Loucy (cell line): ENCODE measurements at regions not wholly inside any gene's neighbourhood (a gene's known extent, or its start where the extent isn't known, plus 50 kb on each side); places are given as distances from the start of the nearest gene placed in this dataset.
"Not testable (repeated sequence)": the region's sequence is repeated elsewhere in the genome, so short reads cannot be mapped to it uniquely, and the experiment has no call there.

Experiments
- H2AFZ ChIP-seq: fragments of 200-600 bp; sonication (generic); 2 replicates; pipeline ENCODE4 v1.6.0; 2016; ENCODE audit warnings: antibody characterized with exemption, mild to moderate bottlenecking, low read length, moderate library complexity
- H3F3A ChIP-seq: fragments of 200-600 bp; 2 replicates; pipeline ENCODE4 v1.6.0; 2016; ENCODE audit warnings: antibody characterized with exemption, low read depth, mild to moderate bottlenecking
- H3K27me3 ChIP-seq: fragments of 200-600 bp; sonication (generic); 2 replicates; pipeline ENCODE4 v1.6.1; 2014; ENCODE audit warnings: low read length, mild to moderate bottlenecking; ENCODE audit not compliant: insufficient read depth, poor library complexity, severe bottlenecking
- H3K36me3 ChIP-seq: fragments of 200-600 bp; sonication (generic); 2 replicates; pipeline ENCODE4 v1.6.1; 2016; ENCODE audit warnings: low read length; ENCODE audit not compliant: insufficient read depth
- H3K4me1 ChIP-seq: fragments of 200-600 bp; sonication (generic); 2 replicates; pipeline ENCODE4 v1.5.1; 2014; ENCODE audit warnings: low read length, mild to moderate bottlenecking; ENCODE audit not compliant: insufficient read depth, poor library complexity, severe bottlenecking
- H3K4me2 ChIP-seq: fragments of 200-600 bp; sonication (generic); 2 replicates; pipeline ENCODE4 v1.6.0; 2014; ENCODE audit warnings: antibody characterized with exemption, low read length, low read depth, mild to moderate bottlenecking; ENCODE audit not compliant: poor library complexity, severe bottlenecking
- H3K4me3 ChIP-seq: fragments of 200-600 bp; sonication (generic); 2 replicates; pipeline ENCODE4 v1.5.1; 2014; ENCODE audit warnings: low read length, mild to moderate bottlenecking, mixed read lengths; ENCODE audit not compliant: poor library complexity, severe bottlenecking
- H3K79me2 ChIP-seq: fragments of 200-600 bp; sonication (generic); 2 replicates; pipeline ENCODE4 v1.6.1; 2014; ENCODE audit warnings: low read length; ENCODE audit not compliant: insufficient read depth
- H3K9ac ChIP-seq: fragments of 200-600 bp; sonication (generic); 2 replicates; pipeline ENCODE4 v1.6.0; 2014; ENCODE audit warnings: mild to moderate bottlenecking, low read depth, low read length, moderate library complexity; ENCODE audit not compliant: poor library complexity, severe bottlenecking
- H3K9me2 ChIP-seq: fragments of 200-600 bp; sonication (generic); replicated peaks from 2 replicates; pipeline ENCODE4 v1.6.1; 2016; ENCODE audit warnings: low read depth, low read length, mixed read lengths
- H3K9me3 ChIP-seq: fragments of 200-600 bp; sonication (generic); 2 replicates; pipeline ENCODE4 v1.6.1; 2014; ENCODE audit warnings: mild to moderate bottlenecking, antibody characterized with exemption, low read length, low read depth; ENCODE audit not compliant: insufficient read depth
- H4K20me1 ChIP-seq: fragments of 200-600 bp; sonication (generic); 2 replicates; pipeline ENCODE4 v1.6.0; 2014; ENCODE audit warnings: antibody characterized with exemption, low read length, mild to moderate bottlenecking; ENCODE audit not compliant: insufficient read depth, poor library complexity, severe bottlenecking
- CTCF ChIP-seq: fragments of 200-600 bp; sonication (generic); conservative IDR thresholded peaks from 2 replicates; pipeline ENCODE4 v1.5.1; 2014; ENCODE audit warnings: mild to moderate bottlenecking, antibody characterized with exemption, low read length
- EZH2phosphoT487 ChIP-seq: fragments of 200-600 bp; IDR thresholded peaks from 2 replicates; pipeline ENCODE4 v1.6.1; 2018; ENCODE audit warnings: antibody characterized with exemption, mild to moderate bottlenecking, moderate library complexity, borderline replicate concordance

- no peak overlapping the region for H3K4me2 ChIP-seq
- no peaks in the 10 kb centered on the region for H3K9me2 ChIP-seq
- H3F3A ChIP-seq, result no peaks in the 10 kb centered on the region
- no peaks in the 10 kb centered on the region for H4K20me1 ChIP-seq
- no peaks in the 10 kb centered on the region for H3K36me3 ChIP-seq
- no peaks in the 10 kb centered on the region for H3K9me3 ChIP-seq
- no peak for TF ChIP-seq EZH2phosphoT487
- TF ChIP-seq CTCF, result no peak
- no peak overlapping the region for H3K4me3 ChIP-seq
- no peak overlapping the region for H2AFZ ChIP-seq
- H3K9ac ChIP-seq, result no peak overlapping the region
- H3K4me1 ChIP-seq, result no peaks in the 10 kb centered on the region
- no peaks in the 10 kb centered on the region for H3K27me3 ChIP-seq
- H3K79me2 ChIP-seq, result no peaks in the 10 kb centered on the region
Measured at GRCh38 chr17:22221344-22221743, 529.0 kb downstream of the KCNJ18 start.

DNA sequence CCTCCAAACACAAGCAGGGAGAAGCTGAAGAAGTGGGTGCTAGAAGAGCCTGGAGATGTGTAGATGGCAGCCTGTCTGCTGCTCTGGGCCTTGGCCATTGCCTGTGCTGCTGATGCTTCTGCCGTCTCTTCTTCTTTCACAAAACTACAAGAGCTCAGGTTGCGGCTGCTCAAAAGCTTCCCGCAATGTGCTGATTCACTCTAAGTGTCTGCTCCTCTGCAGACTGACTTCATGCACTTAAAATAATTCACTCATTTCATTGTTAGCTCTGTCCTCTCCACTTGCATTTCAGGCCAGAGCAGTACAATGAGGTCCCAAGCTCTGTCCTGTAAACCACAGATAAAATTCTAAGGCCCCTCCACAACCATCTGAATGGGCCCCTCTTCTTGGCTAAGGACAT is 534.2 kb downstream of the KCNJ18 start:
- H3K4me2 ChIP-seq, H3K4me1 ChIP-seq, H2AFZ ChIP-seq, H3K4me3 ChIP-seq, H3F3A ChIP-seq, H3K36me3 ChIP-seq, H3K9me3 ChIP-seq, H3K9ac ChIP-seq, H3K27me3 ChIP-seq, H4K20me1 ChIP-seq, H3K79me2 ChIP-seq, H3K9me2 ChIP-seq: not testable (repeated sequence)

GRCh38 chr17:22226932-22227331 is 534.6 kb downstream of the KCNJ18 start:
- not testable (repeated sequence) for H3K4me3 ChIP-seq, H3K4me2 ChIP-seq, H3K27me3 ChIP-seq, H3K36me3 ChIP-seq, H3K79me2 ChIP-seq, H3K4me1 ChIP-seq, H3K9ac ChIP-seq, H3K9me2 ChIP-seq, H3F3A ChIP-seq, H2AFZ ChIP-seq, H4K20me1 ChIP-seq, H3K9me3 ChIP-seq

GRCh38 chr17:22227699-22228553 is 535.6 kb downstream of the KCNJ18 start:
- not testable (repeated sequence) for H3K9me3 ChIP-seq, H3K4me2 ChIP-seq, H3K79me2 ChIP-seq, H3F3A ChIP-seq, H3K9ac ChIP-seq, H4K20me1 ChIP-seq, H3K4me1 ChIP-seq, H3K4me3 ChIP-seq, H3K36me3 ChIP-seq, H3K27me3 ChIP-seq, H2AFZ ChIP-seq, H3K9me2 ChIP-seq

GRCh38 chr17:22229821-22230220 is 537.5 kb downstream of the KCNJ18 start:
- not testable (repeated sequence) for H3K79me2 ChIP-seq, H4K20me1 ChIP-seq, H3K4me2 ChIP-seq, H3K4me3 ChIP-seq, H3K27me3 ChIP-seq, H3K36me3 ChIP-seq, H3K4me1 ChIP-seq, H3F3A ChIP-seq, H3K9ac ChIP-seq, H2AFZ ChIP-seq, H3K9me2 ChIP-seq, H3K9me3 ChIP-seq
